BJ (cell line): ENCODE measurements at regions not wholly inside any gene's neighbourhood (a gene's known extent, or its start where the extent isn't known, plus 50 kb on each side); places are given as distances from the start of the nearest gene placed in this dataset.

ENCODE experiments used
- CTCF ChIA-PET: fragments of 350-600 bp; formaldehyde crosslinking; extraction: SDS; loops from one replicate; lab custom pipeline; 2021; ENCODE audit warnings: antibody characterized with exemption, inconsistent platforms; lab: Yijun Ruan, JAX
- POLR2A ChIA-PET: fragments of 300-600 bp; sonication (Branson Sonifier 250); formaldehyde crosslinking; extraction: SDS; loops from one replicate; lab custom pipeline; 2021; ENCODE audit warnings: antibody characterized with exemption; lab: Charles Lee
- DNase-seq: peaks from one replicate; pipeline ENCODE4 v3.0.0-alpha.2; 2011; ENCODE audit warnings: low read depth
- H3K27me3 ChIP-seq: 2 replicates; pipeline ENCODE4 v1.6.0; 2011; ENCODE audit warnings: low read length; ENCODE audit not compliant: control insufficient read depth, insufficient read depth
- H3K36me3 ChIP-seq: 2 replicates; pipeline ENCODE4 v1.5.1; 2011; ENCODE audit warnings: low read length; ENCODE audit not compliant: control insufficient read depth, insufficient read depth
- H3K4me3 ChIP-seq: 2 replicates; pipeline ENCODE4 v1.5.1; 2011; ENCODE audit warnings: low read depth, mild to moderate bottlenecking, control low read depth, low read length
- TF ChIP-seq, protein P1 (sequence below): IDR thresholded peaks from 2 replicates; pipeline ENCODE4 v1.5.1; 2011; ENCODE audit warnings: low read depth, mild to moderate bottlenecking, control low read depth, inconsistent platforms, low read length, moderate library complexity; ENCODE audit not compliant: insufficient read depth

DNA sequence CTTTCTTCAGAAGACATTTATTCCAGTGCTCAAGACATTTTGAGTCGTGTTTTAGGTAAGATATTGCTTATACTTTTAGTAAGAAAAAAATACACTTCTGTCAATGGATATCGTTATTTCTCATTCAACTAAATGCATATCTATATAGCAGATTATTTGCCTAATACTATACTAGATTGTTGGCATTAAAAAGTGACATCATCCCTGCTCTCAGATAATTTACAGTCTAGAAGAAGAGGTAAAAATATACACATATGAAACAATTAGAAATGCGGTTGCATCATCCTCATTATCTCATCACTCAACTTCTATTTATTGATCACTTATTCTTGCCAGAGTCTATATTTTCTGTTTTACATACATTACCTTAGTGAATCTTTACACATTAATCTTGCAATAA lies 367.7 kb downstream of the ADGRL2 start:
- ChIA-PET POLR2A (no interaction called here), CTCF (no interaction called here)
- TF ChIP-seq, protein P1, sequence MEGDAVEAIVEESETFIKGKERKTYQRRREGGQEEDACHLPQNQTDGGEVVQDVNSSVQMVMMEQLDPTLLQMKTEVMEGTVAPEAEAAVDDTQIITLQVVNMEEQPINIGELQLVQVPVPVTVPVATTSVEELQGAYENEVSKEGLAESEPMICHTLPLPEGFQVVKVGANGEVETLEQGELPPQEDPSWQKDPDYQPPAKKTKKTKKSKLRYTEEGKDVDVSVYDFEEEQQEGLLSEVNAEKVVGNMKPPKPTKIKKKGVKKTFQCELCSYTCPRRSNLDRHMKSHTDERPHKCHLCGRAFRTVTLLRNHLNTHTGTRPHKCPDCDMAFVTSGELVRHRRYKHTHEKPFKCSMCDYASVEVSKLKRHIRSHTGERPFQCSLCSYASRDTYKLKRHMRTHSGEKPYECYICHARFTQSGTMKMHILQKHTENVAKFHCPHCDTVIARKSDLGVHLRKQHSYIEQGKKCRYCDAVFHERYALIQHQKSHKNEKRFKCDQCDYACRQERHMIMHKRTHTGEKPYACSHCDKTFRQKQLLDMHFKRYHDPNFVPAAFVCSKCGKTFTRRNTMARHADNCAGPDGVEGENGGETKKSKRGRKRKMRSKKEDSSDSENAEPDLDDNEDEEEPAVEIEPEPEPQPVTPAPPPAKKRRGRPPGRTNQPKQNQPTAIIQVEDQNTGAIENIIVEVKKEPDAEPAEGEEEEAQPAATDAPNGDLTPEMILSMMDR = no peak

DNA sequence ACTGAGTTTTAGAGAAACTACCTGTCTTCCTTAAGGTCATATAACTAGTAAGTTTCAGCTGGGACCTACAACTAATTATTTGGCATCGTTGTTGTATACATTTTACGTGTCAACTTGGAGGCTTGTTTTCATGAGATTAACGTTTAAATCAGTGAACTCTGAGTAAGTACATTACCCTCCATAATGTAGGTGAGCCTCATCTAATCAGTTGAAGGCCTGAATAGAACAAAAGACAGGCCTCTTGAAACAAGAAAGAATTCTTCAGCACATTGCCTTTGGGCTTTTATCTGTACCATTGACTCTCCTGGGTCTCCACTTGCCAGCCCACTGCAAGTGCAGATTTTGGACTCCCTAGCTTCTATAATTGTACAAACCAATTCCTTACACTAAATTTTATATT lies 364.6 kb downstream of the ADGRL2 start:
- H3K4me3 ChIP-seq = no peak overlapping the region
- H3K27me3 ChIP-seq = no peaks in the 10 kb centered on the region
- DNase-seq = no peak
- TF ChIP-seq, protein P1 = no peak
- POLR2A ChIA-PET = no interaction called here
- H3K36me3 ChIP-seq = no peaks in the 10 kb centered on the region
- CTCF ChIA-PET = no interaction called here

More for the DNA sequence above, 367.7 kb downstream of the ADGRL2 start:
- Histone ChIP-seq H3K4me3 (no peak overlapping the region), H3K27me3 (no peaks in the 10 kb centered on the region), H3K36me3 (no peaks in the 10 kb centered on the region)
- DNase-seq = no peak

DNA sequence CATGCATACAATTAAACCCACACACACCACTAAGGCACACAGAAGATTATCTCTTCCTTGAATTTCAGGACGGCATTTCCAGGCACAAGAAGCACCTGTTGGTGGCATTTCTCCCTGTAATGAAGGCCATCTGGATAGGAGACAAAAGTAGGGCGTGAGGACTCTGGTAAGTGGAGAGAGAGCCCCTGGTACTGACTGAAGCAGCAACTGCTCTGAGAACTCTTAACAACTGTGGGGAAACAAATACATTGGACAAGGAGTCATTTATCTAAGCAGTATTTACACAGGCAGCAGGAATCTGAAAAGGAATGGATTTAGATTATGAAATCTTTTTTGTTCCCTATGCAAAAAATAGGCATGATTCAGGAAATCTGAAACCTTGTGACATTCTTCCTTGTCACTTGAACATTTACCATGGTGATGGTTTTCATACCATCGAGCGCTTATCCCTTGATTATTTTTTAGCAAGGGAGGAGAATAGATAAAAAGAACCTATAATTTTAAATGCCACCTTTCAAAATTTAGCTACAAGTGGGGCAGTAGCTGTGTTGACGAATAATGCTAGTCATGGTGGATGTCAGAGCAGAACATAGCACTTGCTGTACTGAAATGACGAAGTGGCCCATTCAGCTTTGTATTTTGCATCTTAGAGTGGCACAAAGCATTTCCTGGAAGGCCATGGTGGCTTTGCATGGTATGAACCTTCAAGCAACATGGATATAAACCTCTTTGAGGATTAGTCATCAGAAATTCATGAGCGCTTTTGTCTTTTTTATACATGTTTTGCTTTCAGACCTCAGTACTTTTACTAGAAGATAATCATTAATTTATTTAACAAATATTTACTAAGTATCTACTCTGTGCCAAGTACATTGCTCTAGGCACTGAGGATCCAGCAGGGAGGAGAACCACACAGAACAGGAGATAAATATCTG lies 362.0 kb downstream of the ADGRL2 start:
- TF ChIP-seq, protein P1 = no peak
- POLR2A ChIA-PET = no interaction called here
- Histone ChIP-seq H3K27me3 (no peaks in the 10 kb centered on the region), H3K36me3 (no peaks in the 10 kb centered on the region), H3K4me3 (no peak overlapping the region)
- DNase-seq = no peak
- CTCF ChIA-PET = no interaction called here

DNA sequence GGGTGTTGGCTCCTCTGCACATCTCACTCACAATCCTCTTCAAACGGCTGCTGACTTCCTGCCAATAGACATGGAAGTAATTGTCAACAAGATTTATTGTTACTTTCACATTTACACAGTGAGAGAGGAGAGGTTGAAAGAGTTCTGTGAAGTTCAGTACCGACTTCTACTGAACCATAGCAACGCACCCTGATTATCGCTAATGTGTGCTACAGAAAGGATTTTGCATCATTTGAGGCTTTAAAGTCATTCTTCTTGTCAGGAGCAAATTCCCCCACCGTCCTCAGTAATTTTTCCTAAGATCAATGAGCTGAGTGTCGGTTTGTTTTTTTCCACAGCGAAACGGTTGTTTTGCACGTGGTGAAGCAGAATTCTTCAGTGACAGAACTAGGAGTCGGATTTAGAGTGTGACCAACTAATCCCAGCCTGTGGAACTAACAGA lies 361.0 kb downstream of the ADGRL2 start:
- no peaks in the 10 kb centered on the region for H3K36me3 ChIP-seq

DNA sequence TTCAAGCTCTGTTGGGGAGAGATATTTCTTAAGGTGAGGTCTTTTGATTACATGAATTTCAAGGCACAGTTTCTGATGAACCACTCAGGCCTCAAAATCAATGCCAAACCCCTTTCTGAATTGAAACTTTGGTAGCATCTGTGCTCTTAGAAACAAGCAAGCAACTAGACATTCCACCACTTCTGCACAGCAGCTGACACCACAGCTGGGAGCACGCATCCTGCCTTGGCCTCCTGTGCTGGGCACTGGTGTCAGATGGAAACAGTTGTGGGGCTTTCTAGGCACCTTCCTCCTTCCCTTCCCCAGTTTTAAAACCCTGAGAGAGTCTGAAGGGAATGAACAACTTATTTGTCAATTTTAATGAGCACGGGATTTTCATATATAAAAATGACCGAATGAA lies 360.2 kb downstream of the ADGRL2 start:
- CTCF ChIA-PET = no interaction called here
- DNase-seq = no peak
- Histone ChIP-seq H3K27me3 (no peaks in the 10 kb centered on the region), H3K36me3 (no peaks in the 10 kb centered on the region), H3K4me3 (no peak overlapping the region)
- POLR2A ChIA-PET = no interaction called here
- TF ChIP-seq, protein P1 = no peak

More for the DNA sequence above, 361.0 kb downstream of the ADGRL2 start:
- TF ChIP-seq, protein P1 = no peak
- POLR2A ChIA-PET = no interaction called here
- H3K27me3 ChIP-seq = no peaks in the 10 kb centered on the region
- CTCF ChIA-PET = no interaction called here
- H3K4me3 ChIP-seq = no peak overlapping the region
- DNase-seq = no peak
